HepG2 (cell line): ENCODE measurements at regions not wholly inside any gene's neighbourhood (a gene's known extent, or its start where the extent isn't known, plus 50 kb on each side); places are given as distances from the start of the nearest gene placed in this dataset.

Experiments used
- ATAC-seq: fragments of 200-7000 bp; cut with Tn5 transposase; 3 replicates; pipeline ENCODE4 v1.9.1; 2020; ENCODE audit warnings: mild to moderate bottlenecking, moderate library complexity
- BruUV-seq: library from RNA; stranded (reverse); fragments of 400-500 nt; replicated peaks from 2 replicates; lab custom pipeline; 2021; lab: Mats Ljungman, UMichigan
- CTCF ChIA-PET: fragments of 300-600 bp; formaldehyde crosslinking; extraction: SDS; loops from one replicate; lab custom pipeline; 2021; ENCODE audit warnings: low total read pairs, inconsistent platforms, low intra/inter-chr PET ratio; lab: Yijun Ruan, JAX
- POLR2A ChIA-PET: fragments of 350-600 bp; sonication (Branson Sonifier 250); formaldehyde crosslinking; loops from one replicate; lab custom pipeline; 2020; ENCODE audit warnings: antibody characterized with exemption, inconsistent platforms; lab: Yijun Ruan, JAX
- DNase-seq: peaks from one replicate; pipeline ENCODE4 v3.0.0-alpha.2; 2015; ENCODE audit warnings: low spot score
- FAIRE-seq: peaks from 3 replicates; lab custom pipeline; 2011; peaks lifted over from hg19 to GRCh38; lab: Jason Lieb, UNC
- H2AFZ ChIP-seq: one replicate; pipeline ENCODE4 v1.6.1; 2011; ENCODE audit warnings: low read length, inconsistent platforms
- H3K27ac ChIP-seq: fragments of 300-600 bp; 3 replicates; pipeline ENCODE4 v1.8.0; 2011; ENCODE audit warnings: mixed run types, mild to moderate bottlenecking, mixed read lengths, low read length, inconsistent platforms; ENCODE audit not compliant: insufficient read depth; ENCODE audit errors: extremely low read length
- H3K27me3 ChIP-seq, 2 experiments: fragments of 200-600 bp in 1 of 2; 2 replicates in 1 of 2; 3 replicates in 1 of 2; pipeline versions ENCODE4 v1.6.0 to v1.8.0; 2011; ENCODE audit warnings: low read length in 2 of 2, mild to moderate bottlenecking in 2 of 2, moderate library complexity in 2 of 2, inconsistent platforms in 1 of 2; ENCODE audit not compliant: insufficient read depth in 2 of 2, control insufficient read depth in 1 of 2
- H3K36me3 ChIP-seq, 2 experiments: fragments of 200-600 bp in 1 of 2; replicated peaks in 1 of 2; 2 replicates in 1 of 2; 3 replicates in 1 of 2; pipeline versions ENCODE4 v1.5.1 to v1.8.0; 2011; ENCODE audit warnings: low read length in 2 of 2, inconsistent platforms in 1 of 2; ENCODE audit not compliant: insufficient read depth in 2 of 2, control insufficient read depth in 1 of 2
- H3K4me1 ChIP-seq: 2 replicates; pipeline ENCODE4 v1.5.1; 2012; ENCODE audit warnings: low read length, inconsistent platforms; ENCODE audit not compliant: insufficient read depth
- H3K4me2 ChIP-seq: 2 replicates; pipeline ENCODE4 v1.6.0; 2011; ENCODE audit warnings: low read depth, low read length, inconsistent platforms
- H3K4me3 ChIP-seq, 3 experiments: fragments of 200-600 bp in 1 of 3; sonication (generic), shearing (Covaris generic) in 1 of 3; replicated peaks in 1 of 3; 2 replicates each; pipeline ENCODE4 v1.5.1; 2011 to 2016; ENCODE audit warnings: low read length in 3 of 3, inconsistent platforms in 2 of 3, low read depth in 2 of 3, mild to moderate bottlenecking in 2 of 3, control low read depth in 1 of 3, mixed read lengths in 1 of 3; ENCODE audit not compliant: insufficient read depth in 1 of 3
- H3K79me2 ChIP-seq: one replicate; pipeline ENCODE4 v1.6.1; 2011; ENCODE audit warnings: low read length, inconsistent platforms; ENCODE audit not compliant: insufficient read depth
- H3K9ac ChIP-seq: 2 replicates; pipeline ENCODE4 v1.6.0; 2011; ENCODE audit warnings: mild to moderate bottlenecking, low read depth, low read length, inconsistent platforms; ENCODE audit not compliant: insufficient read depth
- H3K9me3 ChIP-seq: 2 replicates; pipeline ENCODE4 v1.5.1; 2012; ENCODE audit warnings: mild to moderate bottlenecking, low read length
- H4K20me1 ChIP-seq: 2 replicates; pipeline ENCODE4 v1.6.0; 2011; ENCODE audit warnings: inconsistent platforms, mild to moderate bottlenecking, low read length, moderate library complexity; ENCODE audit not compliant: insufficient read depth
- MAFK ChIP-seq, 2 experiments: IDR thresholded peaks in 1 of 2; conservative IDR thresholded peaks in 1 of 2; 2 replicates each; pipeline ENCODE4 v1.6.1; 2011; ENCODE audit warnings: improper control_type of control experiment in 2 of 2, low read length in 2 of 2
- MAZ ChIP-seq, 2 experiments: sonication (generic) in 1 of 2; formaldehyde crosslinking in 1 of 2; IDR thresholded peaks; 2 replicates each; pipeline versions ENCODE4 v1.5.0 to v1.6.1; 2012 to 2020; ENCODE audit warnings: low read depth in 2 of 2, mild to moderate bottlenecking in 2 of 2, borderline replicate concordance in 1 of 2, improper control_type of control experiment in 1 of 2, low read length in 1 of 2, missing genetic modification reagents in 1 of 2, moderate library complexity in 1 of 2
- ZMYM2 ChIP-seq: sonication (generic); formaldehyde crosslinking; IDR thresholded peaks from 2 replicates; pipeline ENCODE4 v1.8.0; 2022; ENCODE audit warnings: mild to moderate bottlenecking, missing genetic modification reagents
- ZNF101 ChIP-seq: sonication (generic); formaldehyde crosslinking; IDR thresholded peaks from 2 replicates; pipeline ENCODE4 v1.4.0; 2020; ENCODE audit warnings: mild to moderate bottlenecking, low read depth, missing genetic modification reagents, borderline replicate concordance
- whole genome bisulfite sequencing: methylation state at CpG from one replicate; pipeline ENCODE4 v1.1.6; 2017; ENCODE audit warnings: low lambda C conversion rate; 5-methylcytosine and 5-hydroxymethylcytosine counted together
- in situ Hi-C: cut with HindIII; loops from 2 replicates; pipeline ENCODE4 v1.10.0; 2017; ENCODE audit warnings: low pct_unique_long_range_greater_than_20kb; ENCODE audit not compliant: extremely low pct_ligation_motif_present
- intact Hi-C: fragments of 100-400 bp; cut with micrococcal nuclease; formaldehyde crosslinking; loops from one replicate; pipeline ENCODE4 v1.10.0; 2022; ENCODE audit not compliant: unreplicated experiment
- TF ChIP-seq, protein P1 (sequence below): sonication (generic); formaldehyde crosslinking; IDR thresholded peaks from one replicate; pipeline ENCODE4 v1.5.1; 2020; ENCODE audit warnings: mild to moderate bottlenecking, missing genetic modification reagents; ENCODE audit errors: not compliant biosample characterization

DNA sequence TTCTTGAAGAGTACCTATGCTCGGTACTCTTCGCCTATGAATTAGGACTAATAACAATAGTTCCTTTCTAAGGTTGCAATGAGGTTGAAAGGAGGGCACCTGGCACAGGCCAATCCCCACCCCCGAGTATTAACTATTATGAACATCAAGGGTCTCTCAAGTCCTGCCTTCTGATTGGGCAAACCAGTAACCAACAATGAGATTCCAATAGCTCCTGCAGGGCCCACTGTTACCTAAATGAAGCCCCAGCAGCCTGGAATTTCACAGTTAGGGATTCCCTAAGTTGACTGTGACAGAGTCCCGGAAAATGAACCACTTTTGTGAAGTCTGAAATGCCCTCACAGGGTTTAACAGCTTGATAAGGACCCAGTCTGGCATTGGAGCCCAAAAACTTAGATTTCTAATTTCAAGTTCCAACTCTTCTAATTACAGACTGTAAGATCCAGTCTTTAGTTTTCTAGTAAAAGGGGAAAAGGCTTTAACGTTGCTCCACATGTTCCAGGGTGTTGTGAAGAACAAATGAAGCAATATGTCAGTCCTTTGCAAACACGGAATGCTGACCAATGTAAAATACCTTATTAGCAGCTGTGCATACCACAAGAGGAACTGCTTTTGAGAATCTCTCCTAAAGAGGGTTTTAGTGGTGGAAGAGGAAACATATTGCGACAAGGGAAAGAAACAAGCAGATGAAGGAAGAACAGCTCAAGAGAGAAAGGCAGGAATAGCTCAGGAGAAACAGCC is 277.7 kb upstream of the MAP2 start:
- WGBS: 23% methylated on average over 7 of the region's 7 CpGs
- DNase-seq (no peak), FAIRE-seq (no peak), ATAC-seq (no peak)
- no peak overlapping the region for H2AFZ ChIP-seq
- H3K36me3 ChIP-seq: no peaks in the 10 kb centered on the region
- H3K27ac ChIP-seq: no peak overlapping the region
- intact Hi-C loops: no loop called here
- in situ Hi-C loops: no loop called here
- H4K20me1 ChIP-seq: no peaks in the 10 kb centered on the region
- H3K9ac ChIP-seq: no peak overlapping the region
- BruUV-seq: no TSS peak
- no peaks in the 10 kb centered on the region for H3K27me3 ChIP-seq
- TF ChIP-seq ZMYM2 (CRISPR knock-in tag) (no peak), MAZ (IDR thresholded peaks at IDR 0.05; ENCODE audit: borderline replicate concordance, low read depth, low read length) (no peak), MAZ (CRISPR knock-in tag; IDR thresholded peaks at IDR 0.05; ENCODE audit: low read depth) (no peak), MAFK (conservative IDR thresholded peaks at IDR 0.05 in 1 of 2, IDR thresholded peaks at IDR 0.05 in 1 of 2; ENCODE audit: low read length in 2 of 2) (peak; percentile 33 to 46; a peak in 2 of 4 replicates), ZNF101 (no peak)
- TF ChIP-seq, protein P1, sequence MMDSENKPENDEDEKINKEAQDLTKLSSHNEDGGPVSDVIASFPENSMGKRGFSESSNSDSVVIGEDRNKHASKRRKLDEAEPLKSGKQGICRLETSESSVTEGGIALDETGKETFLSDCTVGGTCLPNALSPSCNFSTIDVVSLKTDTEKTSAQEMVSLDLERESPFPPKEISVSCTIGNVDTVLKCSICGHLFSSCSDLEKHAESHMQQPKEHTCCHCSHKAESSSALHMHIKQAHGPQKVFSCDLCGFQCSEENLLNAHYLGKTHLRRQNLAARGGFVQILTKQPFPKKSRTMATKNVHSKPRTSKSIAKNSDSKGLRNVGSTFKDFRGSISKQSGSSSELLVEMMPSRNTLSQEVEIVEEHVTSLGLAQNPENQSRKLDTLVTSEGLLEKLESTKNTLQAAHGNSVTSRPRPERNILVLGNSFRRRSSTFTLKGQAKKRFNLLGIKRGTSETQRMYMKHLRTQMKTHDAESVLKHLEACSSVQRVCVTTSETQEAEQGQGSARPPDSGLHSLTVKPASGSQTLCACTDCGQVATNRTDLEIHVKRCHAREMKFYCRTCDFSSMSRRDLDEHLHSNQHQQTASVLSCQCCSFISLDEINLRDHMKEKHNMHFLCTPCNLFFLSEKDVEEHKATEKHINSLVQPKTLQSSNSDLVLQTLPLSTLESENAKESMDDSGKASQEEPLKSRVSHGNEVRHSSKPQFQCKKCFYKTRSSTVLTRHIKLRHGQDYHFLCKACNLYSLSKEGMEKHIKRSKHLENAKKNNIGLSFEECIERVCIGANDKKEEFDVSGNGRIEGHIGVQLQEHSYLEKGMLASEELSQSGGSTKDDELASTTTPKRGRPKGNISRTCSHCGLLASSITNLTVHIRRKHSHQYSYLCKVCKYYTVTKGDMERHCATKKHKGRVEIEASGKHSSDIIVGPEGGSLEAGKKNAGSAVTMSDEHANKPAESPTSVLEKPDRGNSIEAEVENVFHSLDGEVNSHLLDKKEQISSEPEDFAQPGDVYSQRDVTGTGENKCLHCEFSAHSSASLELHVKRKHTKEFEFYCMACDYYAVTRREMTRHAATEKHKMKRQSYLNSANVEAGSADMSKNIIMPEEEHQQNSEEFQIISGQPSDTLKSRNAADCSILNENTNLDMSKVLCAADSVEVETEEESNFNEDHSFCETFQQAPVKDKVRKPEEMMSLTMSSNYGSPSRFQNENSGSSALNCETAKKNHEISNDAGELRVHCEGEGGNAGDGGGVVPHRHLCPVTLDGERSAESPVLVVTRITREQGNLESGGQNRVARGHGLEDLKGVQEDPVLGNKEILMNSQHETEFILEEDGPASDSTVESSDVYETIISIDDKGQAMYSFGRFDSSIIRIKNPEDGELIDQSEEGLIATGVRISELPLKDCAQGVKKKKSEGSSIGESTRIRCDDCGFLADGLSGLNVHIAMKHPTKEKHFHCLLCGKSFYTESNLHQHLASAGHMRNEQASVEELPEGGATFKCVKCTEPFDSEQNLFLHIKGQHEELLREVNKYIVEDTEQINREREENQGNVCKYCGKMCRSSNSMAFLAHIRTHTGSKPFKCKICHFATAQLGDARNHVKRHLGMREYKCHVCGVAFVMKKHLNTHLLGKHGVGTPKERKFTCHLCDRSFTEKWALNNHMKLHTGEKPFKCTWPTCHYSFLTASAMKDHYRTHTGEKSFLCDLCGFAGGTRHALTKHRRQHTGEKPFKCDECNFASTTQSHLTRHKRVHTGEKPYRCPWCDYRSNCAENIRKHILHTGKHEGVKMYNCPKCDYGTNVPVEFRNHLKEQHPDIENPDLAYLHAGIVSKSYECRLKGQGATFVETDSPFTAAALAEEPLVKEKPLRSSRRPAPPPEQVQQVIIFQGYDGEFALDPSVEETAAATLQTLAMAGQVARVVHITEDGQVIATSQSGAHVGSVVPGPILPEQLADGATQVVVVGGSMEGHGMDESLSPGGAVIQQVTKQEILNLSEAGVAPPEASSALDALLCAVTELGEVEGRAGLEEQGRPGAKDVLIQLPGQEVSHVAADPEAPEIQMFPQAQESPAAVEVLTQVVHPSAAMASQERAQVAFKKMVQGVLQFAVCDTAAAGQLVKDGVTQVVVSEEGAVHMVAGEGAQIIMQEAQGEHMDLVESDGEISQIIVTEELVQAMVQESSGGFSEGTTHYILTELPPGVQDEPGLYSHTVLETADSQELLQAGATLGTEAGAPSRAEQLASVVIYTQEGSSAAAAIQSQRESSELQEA (CRISPR knock-in tag): no peak
- TF ChIP-seq, all 625 proteins: peak for 1
- H3K4me2 ChIP-seq: no peak overlapping the region
- ChIA-PET CTCF (no interaction called here), POLR2A (no interaction called here)
- no peaks in the 10 kb centered on the region for H3K4me1 ChIP-seq
- H3K4me3 ChIP-seq: no peak overlapping the region
- no peaks in the 10 kb centered on the region for H3K9me3 ChIP-seq
- H3K79me2 ChIP-seq: no peaks in the 10 kb centered on the region
